ENCODE measurements at regions not wholly inside any gene's neighbourhood (a gene's known extent, or its start where the extent isn't known, plus 50 kb on each side); places are given as distances from the start of the nearest gene placed in this dataset.

- no peak for TF ChIP-seq POLR2A (IDR thresholded peaks at IDR 0.05; ENCODE audit: borderline replicate concordance, extremely low read depth, insufficient read depth, insufficient read length)
- TF ChIP-seq JUND (IDR thresholded peaks at IDR 0.05): no peak
- TF ChIP-seq CEBPB (IDR thresholded peaks at IDR 0.05; ENCODE audit: low read depth): no peak
- no peak for TF ChIP-seq CTCF (IDR thresholded peaks at IDR 0.05 in 2 of 3, conservative IDR thresholded peaks at IDR 0.05 in 1 of 3; ENCODE audit: borderline replicate concordance in 1 of 3, insufficient read depth in 1 of 3, low read depth in 2 of 3, low read length in 2 of 3)
- no peak for TF ChIP-seq POLR2AphosphoS5 (IDR thresholded peaks at IDR 0.05; ENCODE audit: low read depth, low read length)
- no peak for TF ChIP-seq CBX3 (IDR thresholded peaks at IDR 0.05; ENCODE audit: low read depth)
- TF ChIP-seq ZBTB33 (IDR thresholded peaks at IDR 0.05; ENCODE audit: extremely low read depth, insufficient replicate concordance, low read length): no peak
- TF ChIP-seq FOSL1 (IDR thresholded peaks at IDR 0.05; ENCODE audit: low read depth): no peak
These were observed 892.6 kb downstream of the TBC1D22A start for GRCh38 chr22:47654922-47655491.
